HCT116 (cell line): ENCODE measurements at regions not wholly inside any gene's neighbourhood (a gene's known extent, or its start where the extent isn't known, plus 50 kb on each side); places are given as distances from the start of the nearest gene placed in this dataset.

Experiments used
- ATAC-seq: fragments of 200-7000 bp; cut with Tn5 transposase; 2 replicates; pipeline ENCODE4 v1.9.1; 2020; ENCODE audit warnings: mild to moderate bottlenecking, moderate library complexity
- BruUV-seq: library from RNA; stranded (reverse); fragments of 400-500 nt; replicated peaks from 2 replicates; lab custom pipeline; 2021; lab: Mats Ljungman, UMichigan
- CTCF ChIA-PET: fragments of 300-600 bp; sonication (Branson Sonifier 250); formaldehyde crosslinking; loops from one replicate; lab custom pipeline; 2021; ENCODE audit warnings: antibody characterized with exemption; lab: Charles Lee
- POLR2A ChIA-PET: fragments of 300-600, 350-600 bp; sonication (Branson Sonifier 250); formaldehyde crosslinking; loops from one replicate; lab custom pipeline; 2021; ENCODE audit warnings: antibody characterized with exemption; lab: Charles Lee
- RAD21 ChIA-PET, 2 experiments: fragments of 300-600 bp; sonication (Branson Sonifier 250); formaldehyde crosslinking; loops; one replicate each; lab custom pipeline; 2023; ENCODE audit warnings: low total read pairs in 2 of 2; ENCODE audit not compliant: uncharacterized antibody in 2 of 2, unreplicated experiment in 2 of 2, low non-redundant PET in 1 of 2; lab: Charles Lee
- DNase-seq: peaks from one replicate; pipeline ENCODE4 v3.0.0-alpha.2; 2010; ENCODE audit warnings: low read depth, low spot score
- H2AFZ ChIP-seq: fragments of 200-600 bp; shearing (Covaris generic), sonication (generic); 2 replicates; pipeline ENCODE4 v1.6.1; 2017; ENCODE audit warnings: low read depth, mixed run types, mixed read lengths, antibody characterized with exemption, low read length; ENCODE audit not compliant: poor library complexity, severe bottlenecking
- H3K27ac ChIP-seq: 2 replicates; pipeline ENCODE4 v1.5.1; 2012; ENCODE audit warnings: low read depth, low read length
- H3K27me3 ChIP-seq: fragments of 200-600 bp; sonication (generic); 2 replicates; pipeline ENCODE4 v1.6.1; 2016; ENCODE audit warnings: mixed run types, low read length, mixed read lengths; ENCODE audit not compliant: insufficient read depth
- H3K36me3 ChIP-seq, 2 experiments: fragments of 200-500 bp in 1 of 2; fragments of 200-600 bp in 1 of 2; sonication (Bioruptor generic) in 1 of 2; sonication (generic) in 1 of 2; 2 replicates each; pipeline versions ENCODE4 v1.5.1 to v1.6.1; 2014 to 2016; ENCODE audit warnings: low read length in 2 of 2, inconsistent platforms in 1 of 2, mixed read lengths in 1 of 2, mixed run types in 1 of 2; ENCODE audit not compliant: insufficient read depth in 2 of 2, control insufficient read depth in 1 of 2
- H3K4me1 ChIP-seq, 2 experiments: fragments of 200-600 bp in 1 of 2; sonication (generic) in 1 of 2; 2 replicates each; pipeline versions ENCODE4 v1.5.1 to v1.6.1; 2012 to 2017; ENCODE audit warnings: low read length in 2 of 2, inconsistent platforms in 1 of 2, mild to moderate bottlenecking in 1 of 2, mixed read lengths in 1 of 2, mixed run types in 1 of 2, moderate library complexity in 1 of 2; ENCODE audit not compliant: insufficient read depth in 2 of 2, control insufficient read depth in 1 of 2
- H3K4me2 ChIP-seq: fragments of 200-600 bp; sonication (generic); 2 replicates; pipeline ENCODE4 v1.6.1; 2017; ENCODE audit warnings: mixed run types, low read length, mixed read lengths
- H3K4me3 ChIP-seq, 2 experiments: fragments of 200-600 bp in 1 of 2; sonication (generic) in 1 of 2; replicated peaks in 1 of 2; 2 replicates each; pipeline ENCODE4 v1.5.1; 2011 to 2016; ENCODE audit warnings: low read length in 2 of 2, control low read depth in 1 of 2, low read depth in 1 of 2, mild to moderate bottlenecking in 1 of 2, mixed read lengths in 1 of 2, mixed run types in 1 of 2
- H3K79me2 ChIP-seq: fragments of 200-600 bp; sonication (generic); 2 replicates; pipeline ENCODE4 v1.6.1; 2017; ENCODE audit warnings: mild to moderate bottlenecking, mixed run types, low read length, moderate library complexity, mixed read lengths; ENCODE audit not compliant: insufficient read depth
- H3K9ac ChIP-seq: fragments of 200-600 bp; sonication (generic); 2 replicates; pipeline ENCODE4 v1.6.1; 2016; ENCODE audit warnings: low read length, mixed read lengths
- H3K9me2 ChIP-seq: fragments of 200-600 bp; sonication (generic), shearing (Covaris generic); 2 replicates; pipeline ENCODE4 v1.6.1; 2017; ENCODE audit warnings: mixed run types, mild to moderate bottlenecking, moderate library complexity; ENCODE audit not compliant: insufficient read depth
- H3K9me3 ChIP-seq, 2 experiments: fragments of 200-500 bp in 1 of 2; fragments of 200-600 bp in 1 of 2; sonication (Bioruptor generic) in 1 of 2; sonication (generic) in 1 of 2; 2 replicates each; pipeline ENCODE4 v1.6.1; 2014 to 2017; ENCODE audit warnings: low read length in 2 of 2, mixed read lengths in 2 of 2, inconsistent platforms in 1 of 2, low read depth in 1 of 2, mild to moderate bottlenecking in 1 of 2, mixed run types in 1 of 2, moderate library complexity in 1 of 2; ENCODE audit not compliant: control insufficient read depth in 1 of 2, insufficient read depth in 1 of 2
- H4K20me1 ChIP-seq: fragments of 200-600 bp; sonication (generic), shearing (Covaris generic); 2 replicates; pipeline ENCODE4 v1.6.1; 2017; ENCODE audit warnings: mixed run types, mild to moderate bottlenecking, moderate library complexity; ENCODE audit not compliant: insufficient read depth
- CBX3 ChIP-seq: IDR thresholded peaks from 2 replicates; pipeline ENCODE4 v1.6.1; 2012; ENCODE audit warnings: low read depth
- EGR1 ChIP-seq: IDR thresholded peaks from 2 replicates; pipeline ENCODE4 v1.6.1; 2012; ENCODE audit warnings: low read depth
- FOSL1 ChIP-seq: IDR thresholded peaks from 2 replicates; pipeline ENCODE4 v1.6.1; 2012; ENCODE audit warnings: low read depth
- POLR2A ChIP-seq: IDR thresholded peaks from 2 replicates; pipeline ENCODE4 v1.7.0; 2011; ENCODE audit warnings: borderline replicate concordance; ENCODE audit not compliant: insufficient read depth, insufficient read length; ENCODE audit errors: extremely low read depth
- POLR2AphosphoS5 ChIP-seq: IDR thresholded peaks from 2 replicates; pipeline ENCODE4 v1.6.1; 2011; ENCODE audit warnings: mild to moderate bottlenecking, low read depth, low read length, moderate library complexity
- REST ChIP-seq: IDR thresholded peaks from 2 replicates; pipeline ENCODE4 v1.6.1; 2012; ENCODE audit warnings: low read depth
- SIN3A ChIP-seq: IDR thresholded peaks from 2 replicates; pipeline ENCODE4 v1.6.1; 2012; ENCODE audit warnings: low read depth
- SP1 ChIP-seq: IDR thresholded peaks from 2 replicates; pipeline ENCODE4 v1.6.1; 2012; ENCODE audit warnings: low read depth
- SRF ChIP-seq: IDR thresholded peaks from 2 replicates; pipeline ENCODE4 v1.6.1; 2012; ENCODE audit warnings: low read depth
- ZFX ChIP-seq: fragments of 450-650 bp; IDR thresholded peaks from 2 replicates; pipeline ENCODE4 v1.6.1; 2017
- ZNF274 ChIP-seq: fragments of 200-500 bp; sonication (Bioruptor generic); IDR thresholded peaks from 2 replicates; pipeline ENCODE4 v1.6.1; 2014; ENCODE audit warnings: mild to moderate bottlenecking, low read depth, low read length, inconsistent platforms
- intact Hi-C: fragments of 100-400 bp; cut with micrococcal nuclease; formaldehyde crosslinking; loops from 2 replicates; pipeline ENCODE4 v1.10.0; 2022
- TF ChIP-seq, protein P1 (sequence below): IDR thresholded peaks from 2 replicates; pipeline ENCODE4 v1.6.1; 2012

- H3K4me2 ChIP-seq: no peak overlapping the region
- H3K9ac ChIP-seq: no peak overlapping the region
- no peaks in the 10 kb centered on the region for H4K20me1 ChIP-seq
- H3K79me2 ChIP-seq: no peaks in the 10 kb centered on the region
- ChIA-PET POLR2A (no interaction called here), RAD21 (no interaction called here), CTCF (no interaction called here)
- H3K36me3 ChIP-seq: no peaks in the 10 kb centered on the region
- no peaks in the 10 kb centered on the region for H3K9me3 ChIP-seq
- H3K27ac ChIP-seq: no peak overlapping the region
- no peak overlapping the region for H3K4me3 ChIP-seq
- no peak for DNase-seq
- intact Hi-C loops: no loop called here
- no peak for ATAC-seq
- TF ChIP-seq ZFX: no peak
- no peak for TF ChIP-seq ZNF274
- TF ChIP-seq EGR1: no peak
- TF ChIP-seq, protein P1, sequence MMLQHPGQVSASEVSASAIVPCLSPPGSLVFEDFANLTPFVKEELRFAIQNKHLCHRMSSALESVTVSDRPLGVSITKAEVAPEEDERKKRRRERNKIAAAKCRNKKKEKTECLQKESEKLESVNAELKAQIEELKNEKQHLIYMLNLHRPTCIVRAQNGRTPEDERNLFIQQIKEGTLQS: no peak
- TF ChIP-seq SRF: no peak
- TF ChIP-seq POLR2AphosphoS5: no peak
- no peak for TF ChIP-seq POLR2A
- TF ChIP-seq SP1: no peak
- no peak for TF ChIP-seq SIN3A
- no peak for TF ChIP-seq REST
- TF ChIP-seq CBX3: no peak
- TF ChIP-seq FOSL1: no peak
- BruUV-seq: no TSS peak
- H2AFZ ChIP-seq: no peak overlapping the region
- no peaks in the 10 kb centered on the region for H3K9me2 ChIP-seq
- H3K4me1 ChIP-seq: no peaks in the 10 kb centered on the region
- H3K27me3 ChIP-seq: no peaks in the 10 kb centered on the region
Measured at GRCh38 chr1:209080170-209080781, 503.2 kb upstream of the CAMK1G start.
